ENCODE measurements at regions not wholly inside any gene's neighbourhood (a gene's known extent, or its start where the extent isn't known, plus 50 kb on each side); places are given as distances from the start of the nearest gene placed in this dataset.
"Not testable (repeated sequence)": the region's sequence is repeated elsewhere in the genome, so short reads cannot be mapped to it uniquely, and the experiment has no call there.

DNA sequence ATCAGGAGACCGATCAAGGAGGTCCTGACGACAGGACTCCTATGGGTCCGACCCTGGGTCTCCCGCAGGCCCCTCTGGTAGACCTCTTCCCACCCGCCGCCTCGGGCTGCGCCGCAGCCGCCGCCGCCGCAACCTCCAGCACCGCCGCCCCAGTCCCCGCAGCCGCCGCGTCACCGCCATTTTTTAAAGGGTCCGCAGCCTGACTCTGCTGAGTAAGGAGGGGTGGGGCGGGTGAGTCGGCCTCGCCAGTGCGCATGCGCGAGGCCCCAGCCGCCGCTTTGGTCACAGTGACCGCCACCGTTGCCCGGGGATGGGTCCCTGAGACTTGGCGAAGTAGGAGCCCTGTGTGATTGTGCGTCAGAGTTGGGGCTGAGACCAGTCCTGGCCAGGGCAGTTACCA is 1401.9 kb upstream of the PCDH10 start:
- DNase-seq (ENCODE audit: low spot score), result not testable (repeated sequence)

DNA sequence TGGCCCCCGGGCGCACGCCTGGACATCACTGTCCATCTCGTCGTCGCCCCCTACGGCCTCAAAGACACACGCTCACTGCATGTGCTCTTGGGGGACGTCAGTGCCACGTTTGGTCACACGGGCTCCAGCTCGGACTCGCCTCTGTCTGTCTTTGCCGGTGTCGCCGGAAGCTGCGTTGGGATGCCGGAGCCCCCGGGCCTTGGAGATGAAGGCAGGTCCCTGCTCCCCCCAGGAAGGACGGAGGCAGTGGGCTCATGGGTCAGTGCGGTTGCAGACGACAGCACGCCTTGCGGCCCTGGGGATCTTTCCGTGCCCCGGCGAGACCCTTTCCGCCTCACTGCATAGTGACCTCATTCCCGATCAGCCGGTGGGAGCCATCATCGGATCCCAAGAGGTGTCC is 1399.9 kb upstream of the PCDH10 start:
- not testable (repeated sequence) for DNase-seq (ENCODE audit: low spot score)

DNA sequence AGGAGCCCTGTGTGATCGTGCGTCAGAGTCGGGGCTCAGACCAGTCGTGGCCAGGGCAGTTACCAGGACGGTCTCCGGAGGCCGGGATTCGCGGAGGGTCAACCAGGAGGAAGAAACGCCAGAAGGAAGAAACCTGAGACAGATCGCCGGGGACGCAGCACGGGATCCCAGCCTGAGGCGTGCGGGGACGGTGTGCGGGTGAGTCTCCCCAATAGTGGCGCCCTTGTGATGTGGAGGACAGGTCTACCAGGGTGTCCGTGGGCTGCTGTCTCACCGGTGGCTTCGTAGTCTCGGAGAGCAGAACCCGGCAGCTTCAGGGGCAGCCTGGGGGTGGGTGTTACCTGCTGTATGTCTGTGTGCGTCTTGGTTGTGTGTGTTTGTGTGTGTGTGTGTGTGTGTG is 1399.1 kb upstream of the PCDH10 start:
- not testable (repeated sequence) for DNase-seq (ENCODE audit: low spot score)

DNA sequence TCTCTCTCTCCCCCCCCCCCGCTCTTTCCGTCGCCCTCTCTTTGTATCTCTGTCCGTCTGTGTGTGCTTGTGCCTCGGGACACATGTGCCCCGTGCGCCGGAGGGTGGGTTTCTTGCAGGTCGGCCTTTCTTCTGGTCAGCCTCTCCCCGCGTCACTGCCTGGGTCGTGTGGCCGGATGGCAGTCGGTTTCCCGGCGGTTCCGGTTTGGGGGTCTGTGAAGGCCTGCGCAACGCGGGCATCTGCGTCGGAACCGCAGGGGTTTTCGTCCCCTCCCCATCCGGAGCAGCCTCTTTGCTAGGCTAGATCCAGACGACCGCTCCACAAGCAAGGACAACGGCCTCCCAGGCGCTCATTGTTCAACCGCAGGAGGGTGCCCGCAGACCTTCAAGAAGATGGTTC is 1398.6 kb upstream of the PCDH10 start:
- DNase-seq (ENCODE audit: low spot score), result not testable (repeated sequence)

DNA sequence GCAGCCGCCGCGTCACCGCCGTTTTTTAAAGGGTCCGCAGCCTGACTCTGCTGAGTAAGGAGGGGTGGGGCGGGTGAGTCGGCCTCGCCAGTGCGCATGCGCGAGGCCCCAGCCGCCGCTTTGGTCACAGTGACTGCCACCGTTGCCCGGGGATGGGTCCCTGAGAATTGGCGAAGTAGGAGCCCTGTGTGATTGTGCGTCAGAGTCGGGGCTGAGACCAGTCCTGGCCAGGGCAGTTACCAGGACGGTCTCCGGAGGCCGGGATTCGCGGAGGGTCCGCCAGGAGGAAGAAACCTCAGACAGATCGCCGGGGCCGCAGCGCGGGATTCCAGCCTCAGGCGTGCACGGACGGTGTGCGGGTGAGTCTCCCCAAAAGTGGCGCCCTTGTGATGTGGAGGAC is 1386.9 kb upstream of the PCDH10 start:
- DNase-seq (ENCODE audit: low spot score), result not testable (repeated sequence)

DNA sequence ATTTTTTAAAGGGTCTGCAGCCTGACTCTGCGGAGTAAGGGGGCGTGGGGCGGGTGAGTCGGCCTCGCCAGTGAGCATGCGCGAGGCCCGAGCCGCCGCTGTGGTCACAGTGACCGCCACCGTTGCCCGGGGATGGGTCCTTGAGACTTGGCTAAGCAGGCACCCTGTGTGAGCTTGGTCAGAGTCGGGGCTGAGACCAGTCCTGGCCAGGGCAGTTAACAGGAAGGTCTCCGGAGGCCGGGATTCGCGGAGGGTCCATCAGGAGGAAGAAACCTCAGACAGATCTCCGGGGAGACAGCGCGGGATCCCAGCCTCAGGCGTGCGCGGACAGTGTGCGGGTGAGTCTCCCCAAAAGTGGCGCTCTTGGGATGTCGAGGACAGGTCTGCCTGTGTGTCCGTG is 1384.4 kb upstream of the PCDH10 start:
- no peak for DNase-seq (ENCODE audit: low spot score)

DNA sequence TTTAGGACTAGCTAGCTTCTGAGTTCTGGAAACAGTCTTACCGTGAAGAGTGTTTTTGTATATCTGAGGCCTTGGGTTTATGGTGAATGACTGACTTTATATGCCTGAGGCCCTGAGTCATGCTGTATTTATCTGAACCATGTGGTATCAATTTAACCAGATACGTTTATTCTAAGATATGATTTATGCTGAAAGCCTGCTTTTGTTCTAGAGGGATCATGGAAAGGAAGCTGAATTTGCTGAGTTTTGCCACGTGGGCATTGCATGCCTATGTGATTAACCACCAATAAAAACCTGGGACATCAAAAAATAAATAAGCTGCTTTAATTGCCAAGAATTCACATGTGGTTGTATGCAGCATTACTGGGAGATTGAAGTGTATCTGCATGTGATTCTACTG is 1374.7 kb upstream of the PCDH10 start:
- DNase-seq (ENCODE audit: low spot score), result peak; percentile 89

DNA sequence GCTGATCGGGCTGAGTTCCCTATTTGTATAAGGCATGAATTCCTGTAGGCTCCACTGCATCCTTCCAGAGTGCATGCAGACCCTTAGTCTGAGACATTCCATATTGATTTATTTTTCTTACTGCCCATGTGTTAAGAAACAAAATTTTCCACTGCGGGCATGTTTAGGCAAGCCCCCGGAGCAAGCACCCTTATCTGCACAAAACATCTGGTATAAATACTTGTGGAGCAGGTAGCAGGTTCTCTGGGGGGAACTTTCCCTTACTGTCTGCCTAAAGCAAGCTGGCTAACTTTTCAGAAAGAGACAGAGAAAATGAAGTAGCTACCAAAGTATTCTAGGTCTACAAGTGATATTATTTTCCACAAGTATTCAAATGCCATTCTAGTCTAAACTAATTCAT is 1338.5 kb upstream of the PCDH10 start:
- DNase-seq (ENCODE audit: low spot score), result not testable (repeated sequence)
